Natural killer cell (primary cell): ENCODE measurements at regions not wholly inside any gene's neighbourhood (a gene's known extent, or its start where the extent isn't known, plus 50 kb on each side); places are given as distances from the start of the nearest gene placed in this dataset.
"Not testable (repeated sequence)": the region's sequence is repeated elsewhere in the genome, so short reads cannot be mapped to it uniquely, and the experiment has no call there.

ENCODE experiments used
- ATAC-seq, 3 donors: fragments of 150-1000 bp in 2 of 3; fragments of 200-7000 bp in 1 of 3; cut with Tn5 transposase; 1 replicate in 1 of 3; 2 replicates in 2 of 3; pipeline ENCODE4 v1.10.0; 2021; ENCODE audit warnings: mild to moderate bottlenecking in 2 of 3, moderate library complexity in 2 of 3
- DNase-seq, 2 donors: peaks; one replicate each; pipeline versions ENCODE4 v3.0.0 to v3.0.0-alpha.2; 2013 to 2021; ENCODE audit warnings: mixed read lengths in 1 of 2
- H3K27ac ChIP-seq: one replicate; pipeline ENCODE4 v1.5.1; 2013; ENCODE audit warnings: mild to moderate bottlenecking, low read length
- H3K27me3 ChIP-seq: one replicate; pipeline ENCODE4 v1.6.1; 2013; ENCODE audit warnings: low read length; ENCODE audit not compliant: control insufficient read depth, insufficient read depth
- H3K36me3 ChIP-seq: one replicate; pipeline ENCODE4 v1.6.1; 2013; ENCODE audit warnings: low read length; ENCODE audit not compliant: control insufficient read depth, insufficient read depth
- H3K4me1 ChIP-seq: one replicate; pipeline ENCODE4 v1.6.1; 2013; ENCODE audit warnings: low read length; ENCODE audit not compliant: control insufficient read depth, insufficient read depth
- H3K4me3 ChIP-seq: one replicate; pipeline ENCODE4 v1.5.1; 2013; ENCODE audit warnings: low read length
- H3K9me3 ChIP-seq: one replicate; pipeline ENCODE4 v1.6.1; 2013; ENCODE audit warnings: low read length; ENCODE audit not compliant: control insufficient read depth, insufficient read depth
- H3K27ac Mint-ChIP-seq, 2 donors: one replicate each; pipeline ENCODE4 v1.8.0; 2022; ENCODE audit warnings: mild to moderate bottlenecking in 2 of 2, mixed read lengths in 2 of 2, moderate library complexity in 1 of 2
- H3K27me3 Mint-ChIP-seq, 2 donors: one replicate each; pipeline ENCODE4 v1.8.0; 2022; ENCODE audit warnings: low read depth in 2 of 2, mixed read lengths in 2 of 2
- H3K36me3 Mint-ChIP-seq: one replicate; pipeline ENCODE4 v1.8.0; 2022; ENCODE audit warnings: mixed read lengths
- H3K4me1 Mint-ChIP-seq, 2 donors: one replicate each; pipeline ENCODE4 v1.8.0; 2022; ENCODE audit warnings: mixed read lengths in 2 of 2
- H3K4me3 Mint-ChIP-seq: one replicate; pipeline ENCODE4 v1.8.0; 2022; ENCODE audit warnings: mild to moderate bottlenecking, moderate library complexity, mixed read lengths
- H3K9me3 Mint-ChIP-seq, 2 donors: one replicate each; pipeline ENCODE4 v1.8.0; 2022; ENCODE audit warnings: mixed read lengths in 2 of 2
- WGBS: methylation state at CpG from one replicate; pipeline ENCODE4 v1.1.7; 2013; ENCODE audit warnings: missing lambda C conversion rate; ENCODE audit not compliant: insufficient coverage; 5-methylcytosine and 5-hydroxymethylcytosine counted together
- intact Hi-C: fragments of 100-400 bp; cut with micrococcal nuclease; formaldehyde crosslinking; loops from one replicate; pipeline ENCODE4 v1.14.2; 2022
- TF ChIP-seq, protein P1 (sequence below): fragments of 200-600 bp; IDR thresholded peaks from one replicate; pipeline ENCODE4 v1.8.0; 2022; ENCODE audit warnings: antibody characterized with exemption

DNA sequence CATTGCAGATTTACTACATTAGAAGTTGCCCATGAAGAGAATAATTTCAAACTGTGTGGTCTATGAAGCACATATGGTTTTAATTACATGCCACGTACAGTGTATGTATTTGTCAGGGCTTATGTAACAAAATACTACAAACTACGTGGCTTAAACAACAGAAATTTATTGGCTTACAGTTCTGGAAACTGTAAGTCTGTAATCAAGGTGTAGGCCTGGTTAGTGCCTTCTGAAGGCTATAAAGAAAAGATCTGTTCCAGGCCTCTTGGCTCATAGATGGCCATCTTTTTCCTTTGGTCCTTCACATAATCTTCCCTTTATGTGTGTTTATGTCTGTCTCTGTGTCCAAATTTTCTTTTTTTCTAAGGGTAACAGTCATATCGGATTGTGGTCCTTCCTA is 1160.2 kb downstream of the FAM133A start:
- Histone ChIP-seq H3K4me1 (no peaks in the 10 kb centered on the region), H3K4me3 (no peak overlapping the region), H3K27me3 (no peaks in the 10 kb centered on the region), H3K9me3 (no peaks in the 10 kb centered on the region), H3K27ac (no peak overlapping the region), H3K36me3 (no peaks in the 10 kb centered on the region)
- intact Hi-C loops, result no loop called here
- Mint-ChIP-seq H3K9me3 (no peaks in the 10 kb centered on the region), H3K27ac (no peak overlapping the region), H3K27me3 (no peaks in the 10 kb centered on the region), H3K36me3 (no peaks in the 10 kb centered on the region), H3K4me1 (no peaks in the 10 kb centered on the region), H3K4me3 (no peak overlapping the region)
- TF ChIP-seq, protein P1, sequence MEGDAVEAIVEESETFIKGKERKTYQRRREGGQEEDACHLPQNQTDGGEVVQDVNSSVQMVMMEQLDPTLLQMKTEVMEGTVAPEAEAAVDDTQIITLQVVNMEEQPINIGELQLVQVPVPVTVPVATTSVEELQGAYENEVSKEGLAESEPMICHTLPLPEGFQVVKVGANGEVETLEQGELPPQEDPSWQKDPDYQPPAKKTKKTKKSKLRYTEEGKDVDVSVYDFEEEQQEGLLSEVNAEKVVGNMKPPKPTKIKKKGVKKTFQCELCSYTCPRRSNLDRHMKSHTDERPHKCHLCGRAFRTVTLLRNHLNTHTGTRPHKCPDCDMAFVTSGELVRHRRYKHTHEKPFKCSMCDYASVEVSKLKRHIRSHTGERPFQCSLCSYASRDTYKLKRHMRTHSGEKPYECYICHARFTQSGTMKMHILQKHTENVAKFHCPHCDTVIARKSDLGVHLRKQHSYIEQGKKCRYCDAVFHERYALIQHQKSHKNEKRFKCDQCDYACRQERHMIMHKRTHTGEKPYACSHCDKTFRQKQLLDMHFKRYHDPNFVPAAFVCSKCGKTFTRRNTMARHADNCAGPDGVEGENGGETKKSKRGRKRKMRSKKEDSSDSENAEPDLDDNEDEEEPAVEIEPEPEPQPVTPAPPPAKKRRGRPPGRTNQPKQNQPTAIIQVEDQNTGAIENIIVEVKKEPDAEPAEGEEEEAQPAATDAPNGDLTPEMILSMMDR, result no peak
- no peak for DNase-seq
- 30% methylated on average over 2 of the region's 3 CpGs for WGBS
- no peak for ATAC-seq

DNA sequence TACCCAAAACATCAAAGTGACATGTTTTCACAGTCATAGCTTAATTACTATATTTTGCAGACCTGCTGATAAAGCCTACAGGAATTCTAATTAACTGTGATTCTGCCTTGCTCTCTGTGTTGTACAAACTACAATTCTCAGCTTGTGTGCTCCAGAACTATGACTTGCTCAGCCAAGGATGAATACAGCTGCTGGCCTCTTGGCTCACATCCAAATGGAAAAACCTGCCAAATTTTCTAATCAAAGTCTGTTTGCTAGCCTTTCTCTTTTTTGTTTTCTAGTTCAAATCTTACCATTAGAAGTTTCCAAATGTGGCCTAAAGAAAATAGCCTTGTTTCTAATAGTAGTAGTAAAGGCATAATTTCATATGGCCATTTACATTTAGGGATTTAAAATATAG is 1176.8 kb downstream of the FAM133A start:
- Mint-ChIP-seq H3K9me3 (peaks cover 2% of the 10 kb centered on the region in 2 donors), H3K36me3 (no peaks in the 10 kb centered on the region), H3K4me1 (no peaks in the 10 kb centered on the region), H3K27ac (no peak overlapping the region), H3K27me3 (no peaks in the 10 kb centered on the region), H3K4me3 (no peak overlapping the region)
- H3K9me3 ChIP-seq, result no peaks in the 10 kb centered on the region
- no peak for ATAC-seq
- no peaks in the 10 kb centered on the region for H3K27me3 ChIP-seq
- no peak overlapping the region for H3K4me3 ChIP-seq
- no peak overlapping the region for H3K27ac ChIP-seq
- TF ChIP-seq, protein P1, result no peak
- H3K4me1 ChIP-seq, result no peaks in the 10 kb centered on the region
- intact Hi-C loops, result no loop called here
- H3K36me3 ChIP-seq, result no peaks in the 10 kb centered on the region
- no peak for DNase-seq

DNA sequence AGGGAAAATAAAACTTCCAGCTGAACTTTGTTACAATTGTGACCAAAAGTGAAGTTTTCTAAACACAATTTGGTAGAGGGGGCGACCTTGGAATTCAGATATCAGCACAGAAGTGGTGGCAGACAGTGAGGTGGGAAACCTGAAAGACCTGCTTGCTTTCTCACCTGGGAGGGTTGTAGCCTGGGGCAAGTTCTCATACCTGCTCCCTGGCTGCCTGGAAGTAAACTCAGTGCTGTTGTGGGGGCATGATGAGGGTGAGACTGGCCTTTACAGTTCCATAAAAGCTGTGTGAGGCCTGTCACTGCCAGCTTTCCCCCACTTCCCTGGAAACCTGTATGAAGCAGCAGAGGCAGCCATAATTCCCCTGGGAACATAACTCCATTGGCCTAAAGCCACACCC is 1180.2 kb downstream of the FAM133A start:
- Histone ChIP-seq H3K27ac (no peak overlapping the region), H3K27me3 (no peaks in the 10 kb centered on the region), H3K4me3 (no peak overlapping the region), H3K4me1 (no peaks in the 10 kb centered on the region), H3K36me3 (no peaks in the 10 kb centered on the region), H3K9me3 (no peaks in the 10 kb centered on the region)
- H3K4me3 Mint-ChIP-seq, result no peak overlapping the region
- intact Hi-C loops, result no loop called here
- ATAC-seq (no peak), DNase-seq (no peak)
- no peaks in the 10 kb centered on the region for H3K27me3 Mint-ChIP-seq
- no peak overlapping the region for H3K27ac Mint-ChIP-seq
- no peaks in the 10 kb centered on the region for H3K4me1 Mint-ChIP-seq
- WGBS, result 62% methylated on average over 1 of the region's 1 CpG
- TF ChIP-seq, protein P1, result no peak
- peaks cover 2 to 4% of the 10 kb centered on the region in 2 donors for H3K9me3 Mint-ChIP-seq
- H3K36me3 Mint-ChIP-seq, result no peaks in the 10 kb centered on the region

DNA sequence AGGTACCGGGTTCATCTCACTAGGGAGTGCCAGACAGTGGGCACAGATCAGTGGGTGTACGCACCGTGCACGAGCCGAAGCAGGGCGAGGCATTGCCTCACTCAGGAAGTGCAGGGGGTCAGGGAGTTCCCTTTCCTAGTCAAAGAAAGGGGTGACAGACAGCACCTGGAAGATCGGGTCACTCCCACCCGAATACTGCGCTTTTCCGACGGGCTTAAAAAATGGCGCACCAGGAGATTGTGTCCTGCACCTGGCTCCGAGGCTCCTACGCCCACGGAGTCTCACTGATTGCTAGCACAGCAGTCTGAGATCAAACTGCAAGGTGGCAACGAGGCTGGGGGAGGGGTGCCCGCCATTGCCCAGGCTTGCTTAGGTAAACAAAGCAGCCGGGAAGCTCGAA is 1188.5 kb downstream of the FAM133A start:
- H3K4me1 ChIP-seq, intact Hi-C loops, H3K27me3 Mint-ChIP-seq, ATAC-seq, DNase-seq, H3K9me3 ChIP-seq, H3K27ac ChIP-seq, H3K4me3 Mint-ChIP-seq, H3K4me3 ChIP-seq, H3K27ac Mint-ChIP-seq, H3K36me3 Mint-ChIP-seq, H3K9me3 Mint-ChIP-seq, H3K4me1 Mint-ChIP-seq, H3K27me3 ChIP-seq, H3K36me3 ChIP-seq: not testable (repeated sequence)
- 98% methylated on average over 6 of the region's 19 CpGs for WGBS
